IMR-90 (cell line): ENCODE measurements at regions not wholly inside any gene's neighbourhood (a gene's known extent, or its start where the extent isn't known, plus 50 kb on each side); places are given as distances from the start of the nearest gene placed in this dataset.

ENCODE experiments used
- ATAC-seq: fragments of 200-7000 bp; cut with Tn5 transposase; 2 replicates; pipeline ENCODE4 v1.9.1; 2020; ENCODE audit warnings: low read depth, mild to moderate bottlenecking, moderate library complexity
- BruUV-seq: library from RNA; stranded (reverse); fragments of 400-500 nt; replicated peaks from 2 replicates; lab custom pipeline; 2021; lab: Mats Ljungman, UMichigan
- CTCF ChIA-PET: fragments of 300-600 bp; formaldehyde crosslinking; extraction: SDS; loops from one replicate; lab custom pipeline; 2021; ENCODE audit warnings: antibody characterized with exemption; lab: Yijun Ruan, JAX
- POLR2A ChIA-PET: fragments of 300-600 bp; sonication (Branson Sonifier 250); formaldehyde crosslinking; loops from one replicate; lab custom pipeline; 2022; ENCODE audit warnings: antibody characterized with exemption; ENCODE audit not compliant: unreplicated experiment; lab: Charles Lee
- DNase-seq: peaks from one replicate; pipeline ENCODE4 v3.0.0; 2013
- H2AFZ ChIP-seq: replicated peaks from 2 replicates; pipeline ENCODE3; 2013; ENCODE audit warnings: low read length, mild to moderate bottlenecking; ENCODE audit not compliant: poor library complexity
- H2AK5ac ChIP-seq: 2 replicates; pipeline ENCODE4 v1.6.1; 2013; ENCODE audit warnings: low read depth, low read length, inconsistent platforms
- H2AK9ac ChIP-seq: replicated peaks from 2 replicates; pipeline ENCODE3; 2013; ENCODE audit warnings: mild to moderate bottlenecking, low read depth, low read length, moderate library complexity; ENCODE audit not compliant: poor library complexity
- H2BK120ac ChIP-seq: 2 replicates; pipeline ENCODE4 v1.6.1; 2013; ENCODE audit warnings: low read depth, low read length, inconsistent platforms
- H2BK15ac ChIP-seq: 3 replicates; pipeline ENCODE4 v1.6.1; 2013; ENCODE audit warnings: low read depth, low read length, inconsistent platforms
- H2BK20ac ChIP-seq: 2 replicates; pipeline ENCODE4 v1.6.1; 2013; ENCODE audit warnings: low read depth, mild to moderate bottlenecking, inconsistent platforms, low read length, moderate library complexity
- H2BK5ac ChIP-seq: 2 replicates; pipeline ENCODE4 v1.6.1; 2013; ENCODE audit warnings: mild to moderate bottlenecking, low read depth, low read length, inconsistent platforms; ENCODE audit not compliant: poor library complexity, severe bottlenecking
- H3K14ac ChIP-seq: replicated peaks from 2 replicates; pipeline ENCODE4 v1.6.1; 2013; ENCODE audit warnings: low read depth, low read length, inconsistent platforms
- H3K18ac ChIP-seq: 2 replicates; pipeline ENCODE4 v1.6.1; 2013; ENCODE audit warnings: low read depth, low read length, control low read depth
- H3K23ac ChIP-seq: 2 replicates; pipeline ENCODE4 v1.6.1; 2013; ENCODE audit warnings: low read depth, low read length, inconsistent platforms
- H3K27ac ChIP-seq: 2 replicates; pipeline ENCODE4 v1.5.1; 2013; ENCODE audit warnings: mild to moderate bottlenecking, control low read depth, low read length; ENCODE audit not compliant: insufficient read depth
- H3K27me3 ChIP-seq: 2 replicates; pipeline ENCODE4 v1.6.1; 2013; ENCODE audit warnings: low read length; ENCODE audit not compliant: control insufficient read depth, insufficient read depth
- H3K36me3 ChIP-seq: 2 replicates; pipeline ENCODE4 v1.6.1; 2013; ENCODE audit warnings: low read length, mixed read lengths; ENCODE audit not compliant: control insufficient read depth, insufficient read depth
- H3K4ac ChIP-seq: 2 replicates; pipeline ENCODE4 v1.6.1; 2013; ENCODE audit warnings: low read depth, low read length, inconsistent platforms
- H3K4me1 ChIP-seq: 2 replicates; pipeline ENCODE4 v1.6.1; 2013; ENCODE audit warnings: low read length, mixed read lengths; ENCODE audit not compliant: control insufficient read depth, insufficient read depth
- H3K4me2 ChIP-seq: 2 replicates; pipeline ENCODE4 v1.6.1; 2013; ENCODE audit warnings: low read depth, mild to moderate bottlenecking, control low read depth, low read length, moderate library complexity
- H3K4me3 ChIP-seq: 2 replicates; pipeline ENCODE4 v1.5.1; 2013; ENCODE audit warnings: low read depth, mild to moderate bottlenecking, control low read depth, low read length, moderate library complexity; ENCODE audit not compliant: insufficient read depth
- H3K56ac ChIP-seq: 2 replicates; pipeline ENCODE4 v1.6.1; 2013; ENCODE audit warnings: low read length, inconsistent platforms; ENCODE audit not compliant: insufficient read depth; ENCODE audit errors: extremely low read depth
- H3K79me1 ChIP-seq, 2 experiments: 2 replicates each; pipeline ENCODE4 v1.6.1; 2013; ENCODE audit warnings: low read length in 2 of 2, inconsistent platforms in 1 of 2, low read depth in 1 of 2
- H3K9ac ChIP-seq: 2 replicates; pipeline ENCODE4 v1.6.1; 2013; ENCODE audit warnings: low read depth, low read length, control low read depth
- H3K9me1 ChIP-seq: 2 replicates; pipeline ENCODE4 v1.6.1; 2013; ENCODE audit warnings: low read length, inconsistent platforms; ENCODE audit not compliant: insufficient read depth
- H3K9me3 ChIP-seq: 2 replicates; pipeline ENCODE4 v1.6.1; 2013; ENCODE audit warnings: low read length; ENCODE audit not compliant: control insufficient read depth, insufficient read depth
- H4K20me1 ChIP-seq: 2 replicates; pipeline ENCODE4 v1.6.1; 2013; ENCODE audit warnings: low read length, inconsistent platforms; ENCODE audit not compliant: insufficient read depth
- H4K5ac ChIP-seq: 2 replicates; pipeline ENCODE4 v1.6.1; 2013; ENCODE audit warnings: mild to moderate bottlenecking, low read depth, low read length, control low read depth
- H4K8ac ChIP-seq, 2 experiments: 2 replicates each; pipeline ENCODE4 v1.6.1; 2013; ENCODE audit warnings: low read depth in 2 of 2, low read length in 2 of 2, control low read depth in 1 of 2, inconsistent platforms in 1 of 2
- H4K91ac ChIP-seq: 2 replicates; pipeline ENCODE4 v1.6.1; 2013; ENCODE audit warnings: low read depth, low read length, inconsistent platforms; ENCODE audit not compliant: insufficient read depth
- CEBPB ChIP-seq: IDR thresholded peaks from 2 replicates; pipeline ENCODE4 v1.6.1; 2012; ENCODE audit warnings: low read depth, low read length, improper control_type of control experiment
- MAFK ChIP-seq: IDR thresholded peaks from 2 replicates; pipeline ENCODE4 v1.6.1; 2012; ENCODE audit warnings: low read depth, low read length, improper control_type of control experiment
- MAZ ChIP-seq: IDR thresholded peaks from 2 replicates; pipeline ENCODE4 v1.6.1; 2012; ENCODE audit warnings: low read depth, mild to moderate bottlenecking, low read length, improper control_type of control experiment, moderate library complexity, borderline replicate concordance
- NFE2L2 ChIP-seq: fragments of 150-350 bp; IDR thresholded peaks from 2 replicates; pipeline ENCODE4 v1.6.1; 2016; ENCODE audit warnings: low read depth, mild to moderate bottlenecking, low read length
- USF2 ChIP-seq: fragments of 150-350 bp; IDR thresholded peaks from 2 replicates; pipeline ENCODE4 v1.6.1; 2017; ENCODE audit warnings: mild to moderate bottlenecking, antibody characterized with exemption, low read length, low read depth
- WGBS, 2 experiments: methylation state at CpG; one replicate each; pipeline versions ENCODE4 v1.1.5 to v1.1.7; 2013; ENCODE audit warnings: missing lambda C conversion rate in 2 of 2; ENCODE audit not compliant: insufficient read length in 1 of 2; ENCODE audit errors: extremely low coverage in 2 of 2; 5-methylcytosine and 5-hydroxymethylcytosine counted together
- dilution Hi-C: fragments of 300-500 bp; cut with HindIII; formaldehyde crosslinking; loops from one replicate; pipeline ENCODE4 v1.14.3; 2018; ENCODE audit warnings: low sequenced_read_pairs; ENCODE audit not compliant: unreplicated experiment
- in situ Hi-C: fragments of 300-500 bp; cut with MboI; formaldehyde crosslinking; loops from 3 replicates; pipeline ENCODE4 v1.14.3; 2019; ENCODE audit warnings: low sequenced_read_pairs, inconsistent platforms, mixed read lengths
- intact Hi-C: fragments of 100-400 bp; cut with micrococcal nuclease; formaldehyde crosslinking; loops from 2 replicates; pipeline ENCODE4 v1.10.0; 2022

GRCh38 chr5:87966213-87966612 lies 302.4 kb downstream of the TMEM161B start:
- intact Hi-C loops, result loop anchor here (5.0 kb wide), 1 partner anchor 1954 kb away; no protein-coding TSS in a partner anchor
- no CpG with 5 or more reads among the region's 2 CpGs for WGBS, 2 experiments

More at GRCh38 chr5:87966213-87966612, 302.4 kb downstream of the TMEM161B start:
- in situ Hi-C loops, result no loop called here
- DNase-seq, result no peak
- no peak overlapping the region for H3K4me3 ChIP-seq
- no peak overlapping the region for H3K9ac ChIP-seq
- H3K18ac ChIP-seq, result no peak overlapping the region
- H3K23ac ChIP-seq, result no peak overlapping the region
- CTCF ChIA-PET, result no interaction called here
- H4K5ac ChIP-seq, result no peak overlapping the region
- no peak overlapping the region for H2AK9ac ChIP-seq
- dilution Hi-C loops, result no loop called here
- TF ChIP-seq MAZ (no peak), USF2 (no peak), NFE2L2 (no peak), MAFK (peak; percentile 94), CEBPB (no peak)
- no peak overlapping the region for H4K91ac ChIP-seq
- no peaks in the 10 kb centered on the region for H3K79me1 ChIP-seq
- H3K4me2 ChIP-seq, result no peak overlapping the region
- H2BK5ac ChIP-seq, result no peak overlapping the region
- H3K27me3 ChIP-seq, result no peaks in the 10 kb centered on the region
- H4K20me1 ChIP-seq, result no peaks in the 10 kb centered on the region
- H3K56ac ChIP-seq, result no peak overlapping the region
- H2AFZ ChIP-seq, result no peak overlapping the region
- ATAC-seq, result no peak
- H2BK15ac ChIP-seq, result no peak overlapping the region
- H3K27ac ChIP-seq, result no peak overlapping the region
- no TSS peak for BruUV-seq
- H3K4ac ChIP-seq, result no peak overlapping the region
- no peak overlapping the region for H2AK5ac ChIP-seq
- no peaks in the 10 kb centered on the region for H3K9me1 ChIP-seq
- no peak overlapping the region for H3K14ac ChIP-seq
- H2BK20ac ChIP-seq, result no peak overlapping the region
- H3K4me1 ChIP-seq, result no peaks in the 10 kb centered on the region
- H3K9me3 ChIP-seq, result peaks cover 3% of the 10 kb centered on the region
- H4K8ac ChIP-seq, result no peak overlapping the region
- no peak overlapping the region for H2BK120ac ChIP-seq
- H3K36me3 ChIP-seq, result no peaks in the 10 kb centered on the region
- POLR2A ChIA-PET, result no interaction called here
